Ovary (tissue), 3 donors: ENCODE measurements at regions not wholly inside any gene's neighbourhood (a gene's known extent, or its start where the extent isn't known, plus 50 kb on each side); places are given as distances from the start of the nearest gene placed in this dataset.

Source experiments
- POLR2A ChIP-seq: fragments of 450-650 bp; IDR thresholded peaks from one replicate; pipeline ENCODE4 v1.6.1; 2017; ENCODE audit warnings: antibody characterized with exemption, mild to moderate bottlenecking, moderate library complexity
- TF ChIP-seq, protein P1 (sequence below), 3 donors: fragments of 450-650 bp in 2 of 3; fragments of 200-600 bp in 1 of 3; IDR thresholded peaks; one replicate each; pipeline versions ENCODE4 v1.5.1 to v1.8.0; 2016 to 2022; ENCODE audit warnings: antibody characterized with exemption in 3 of 3, mild to moderate bottlenecking in 1 of 3
- donor health status: DM: no; HTN: no; CAD: no.

DNA sequence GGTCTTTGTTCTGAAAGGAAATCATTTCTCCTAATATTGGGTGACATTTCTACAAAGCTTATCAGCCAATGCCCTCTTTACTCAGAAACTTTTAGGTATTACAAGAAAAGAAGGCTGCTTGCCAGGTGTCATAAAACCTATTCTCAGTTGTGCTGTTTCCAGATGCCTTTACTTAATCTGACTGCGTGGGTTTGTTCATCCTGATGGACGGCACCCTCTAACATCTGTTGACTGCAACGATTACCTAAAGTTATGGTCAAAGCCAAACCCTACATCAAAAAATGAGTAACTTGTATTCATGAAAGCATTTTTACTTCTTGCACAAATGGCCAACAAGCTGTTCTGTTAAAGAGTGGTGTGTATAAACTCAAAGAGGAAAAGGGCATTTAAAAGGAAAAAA lies 207.7 kb upstream of the PDZRN3 start:
- TF ChIP-seq, protein P1, sequence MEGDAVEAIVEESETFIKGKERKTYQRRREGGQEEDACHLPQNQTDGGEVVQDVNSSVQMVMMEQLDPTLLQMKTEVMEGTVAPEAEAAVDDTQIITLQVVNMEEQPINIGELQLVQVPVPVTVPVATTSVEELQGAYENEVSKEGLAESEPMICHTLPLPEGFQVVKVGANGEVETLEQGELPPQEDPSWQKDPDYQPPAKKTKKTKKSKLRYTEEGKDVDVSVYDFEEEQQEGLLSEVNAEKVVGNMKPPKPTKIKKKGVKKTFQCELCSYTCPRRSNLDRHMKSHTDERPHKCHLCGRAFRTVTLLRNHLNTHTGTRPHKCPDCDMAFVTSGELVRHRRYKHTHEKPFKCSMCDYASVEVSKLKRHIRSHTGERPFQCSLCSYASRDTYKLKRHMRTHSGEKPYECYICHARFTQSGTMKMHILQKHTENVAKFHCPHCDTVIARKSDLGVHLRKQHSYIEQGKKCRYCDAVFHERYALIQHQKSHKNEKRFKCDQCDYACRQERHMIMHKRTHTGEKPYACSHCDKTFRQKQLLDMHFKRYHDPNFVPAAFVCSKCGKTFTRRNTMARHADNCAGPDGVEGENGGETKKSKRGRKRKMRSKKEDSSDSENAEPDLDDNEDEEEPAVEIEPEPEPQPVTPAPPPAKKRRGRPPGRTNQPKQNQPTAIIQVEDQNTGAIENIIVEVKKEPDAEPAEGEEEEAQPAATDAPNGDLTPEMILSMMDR (IDR thresholded peaks at IDR 0.05) = no peak
- TF ChIP-seq POLR2A = no peak
